GM12865 (cell line): ENCODE measurements at regions not wholly inside any gene's neighbourhood (a gene's known extent, or its start where the extent isn't known, plus 50 kb on each side); places are given as distances from the start of the nearest gene placed in this dataset.
"Not testable (repeated sequence)": the region's sequence is repeated elsewhere in the genome, so short reads cannot be mapped to it uniquely, and the experiment has no call there.

Experiments used
- DNase-seq: peaks from one replicate; pipeline ENCODE4 v3.0.0; 2010; ENCODE audit warnings: low read depth
- H3K4me3 ChIP-seq: 2 replicates; pipeline ENCODE4 v1.5.1; 2011; ENCODE audit warnings: mild to moderate bottlenecking, low read depth, low read length, control low read depth
- CTCF ChIP-seq: IDR thresholded peaks from 2 replicates; pipeline ENCODE4 v1.5.1; 2011; ENCODE audit warnings: low read length, control low read depth, low read depth, inconsistent platforms; ENCODE audit not compliant: insufficient read depth; ENCODE audit errors: missing control alignments

DNA sequence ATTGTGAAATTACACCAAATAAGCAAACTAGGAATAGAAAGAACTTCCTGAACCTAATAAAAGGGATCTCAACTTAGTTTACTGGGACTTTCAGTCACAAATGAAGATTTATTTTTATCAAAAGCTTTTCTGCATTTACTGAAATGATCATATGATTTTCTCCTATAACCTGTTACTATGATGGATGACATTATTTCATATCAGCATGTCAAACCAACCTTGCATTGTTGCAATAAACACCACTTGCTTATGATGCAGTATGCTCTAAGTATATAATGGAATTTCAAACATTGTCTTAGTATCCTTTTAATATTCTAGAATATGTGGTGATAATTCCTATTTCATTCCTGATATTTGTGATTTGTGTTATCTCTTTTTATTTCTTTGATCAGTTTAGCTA, 303.0 kb downstream of the CGGBP1 start:
- H3K4me3 ChIP-seq = no peak overlapping the region
- no peak for TF ChIP-seq CTCF
- DNase-seq = no peak

DNA sequence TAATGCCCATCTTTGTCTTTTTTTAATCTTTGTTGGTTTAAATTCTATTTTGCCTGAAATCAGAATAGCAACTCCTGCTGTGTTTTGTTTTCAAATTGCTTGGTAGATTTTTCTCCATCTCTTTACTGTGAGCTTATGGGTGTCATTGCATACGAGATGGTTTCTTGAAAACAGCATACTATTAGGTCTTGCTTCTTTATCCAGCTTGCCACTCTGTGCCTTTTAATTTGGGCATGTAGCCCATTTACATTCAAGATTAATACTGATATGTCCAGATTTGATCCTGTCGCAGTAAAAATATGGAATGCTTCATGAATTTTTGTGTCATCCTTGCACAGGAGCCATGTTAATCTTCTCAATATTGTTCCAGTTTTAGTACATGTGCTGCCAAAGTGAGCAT, 316.6 kb downstream of the CGGBP1 start:
- no peak overlapping the region for H3K4me3 ChIP-seq
- no peak for TF ChIP-seq CTCF
- DNase-seq = no peak

DNA sequence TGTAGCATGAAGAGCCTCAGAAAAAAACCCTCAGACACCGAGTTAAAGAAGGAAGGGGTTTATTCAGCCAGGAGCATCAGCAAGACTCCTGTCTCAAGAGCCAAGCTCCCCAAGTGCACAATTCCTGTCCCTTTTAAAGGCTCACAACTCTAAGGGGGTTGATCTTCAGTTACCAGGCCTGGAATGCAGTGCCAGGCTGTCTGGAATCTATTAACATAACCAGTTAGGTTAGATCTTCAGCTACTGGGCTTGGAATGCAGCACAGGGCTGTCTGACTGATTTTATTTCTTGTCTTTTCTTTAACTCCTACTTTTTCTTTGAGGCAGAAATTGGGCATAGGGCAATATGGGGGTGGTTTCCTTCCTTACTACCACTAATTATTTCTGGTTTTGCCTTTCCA, 317.9 kb downstream of the CGGBP1 start:
- not testable (repeated sequence) for DNase-seq, H3K4me3 ChIP-seq

DNA sequence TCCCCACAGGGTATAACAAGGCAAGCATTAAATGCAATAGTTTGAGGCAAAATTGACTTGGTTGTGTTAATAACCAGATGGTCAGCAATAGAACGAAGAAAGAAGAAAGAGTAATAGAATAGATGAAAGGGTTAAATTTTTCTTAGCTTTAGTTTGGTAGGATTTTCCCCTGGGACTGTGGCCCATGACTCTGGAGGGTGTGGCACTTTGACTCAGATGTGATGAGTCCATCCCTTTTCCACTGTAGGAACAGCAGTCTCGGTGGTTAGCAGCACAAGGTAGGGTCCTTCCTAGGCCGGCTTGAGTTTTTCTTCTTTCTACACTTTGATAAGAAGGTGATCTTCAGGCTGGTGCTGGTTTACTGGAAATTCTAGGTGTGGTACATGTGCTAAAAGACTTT, 321.0 kb downstream of the CGGBP1 start:
- not testable (repeated sequence) for DNase-seq

DNA sequence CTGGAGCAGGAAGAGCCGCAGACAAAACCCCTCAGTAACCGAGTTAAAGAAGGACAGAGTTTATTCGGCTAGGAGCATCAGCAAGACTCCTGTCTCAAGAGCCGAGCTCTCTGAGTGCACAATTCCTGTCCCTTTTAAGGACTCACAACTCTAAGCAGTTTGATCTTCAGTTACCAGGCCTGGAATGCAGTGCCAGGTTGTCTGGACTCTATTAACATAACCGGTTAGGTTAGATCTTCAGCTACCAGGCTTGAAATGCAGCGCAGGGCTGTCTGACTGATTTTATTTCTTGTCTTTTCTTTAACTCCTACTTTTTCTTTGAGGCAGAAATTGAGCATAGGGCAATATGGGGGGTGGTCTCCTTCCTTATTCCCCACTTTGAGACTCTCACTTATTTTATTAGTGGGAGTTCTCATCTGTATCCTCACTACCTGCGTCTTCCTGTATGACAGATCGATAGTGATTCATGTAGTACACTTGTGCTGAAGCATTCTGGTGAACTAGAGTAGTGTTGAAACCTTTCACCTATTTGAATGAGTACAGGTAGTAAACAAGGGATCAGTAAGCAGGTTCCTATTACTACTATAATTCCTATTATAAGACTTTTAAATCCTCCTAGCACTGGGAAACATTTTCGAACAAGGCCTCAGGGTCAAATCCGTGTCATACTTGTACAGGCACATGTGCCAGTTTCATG, 325.0 kb downstream of the CGGBP1 start:
- no peak for DNase-seq
- H3K4me3 ChIP-seq = no peak overlapping the region
- no peak for TF ChIP-seq CTCF

More for the DNA sequence above, 321.0 kb downstream of the CGGBP1 start:
- not testable (repeated sequence) for H3K4me3 ChIP-seq

DNA sequence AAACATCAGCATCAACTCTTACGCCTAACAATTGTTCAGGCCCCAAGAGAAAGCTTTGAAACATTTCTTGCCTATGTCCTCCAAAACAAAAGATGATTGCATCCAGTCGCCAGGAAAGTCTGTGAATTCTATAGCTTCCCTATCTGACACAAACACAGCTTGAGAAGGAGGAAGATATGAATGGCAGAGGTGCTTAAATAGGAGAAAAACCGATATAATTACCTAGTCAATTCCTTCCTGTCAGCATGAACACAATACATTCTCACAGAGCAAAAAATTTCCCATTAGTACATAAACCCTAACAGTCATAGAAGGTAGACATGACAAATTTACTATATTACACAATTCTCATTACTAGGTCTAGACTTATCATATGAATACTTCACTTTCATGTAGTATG, 326.5 kb downstream of the CGGBP1 start:
- no peak for DNase-seq
- no peak for TF ChIP-seq CTCF
- no peak overlapping the region for H3K4me3 ChIP-seq

DNA sequence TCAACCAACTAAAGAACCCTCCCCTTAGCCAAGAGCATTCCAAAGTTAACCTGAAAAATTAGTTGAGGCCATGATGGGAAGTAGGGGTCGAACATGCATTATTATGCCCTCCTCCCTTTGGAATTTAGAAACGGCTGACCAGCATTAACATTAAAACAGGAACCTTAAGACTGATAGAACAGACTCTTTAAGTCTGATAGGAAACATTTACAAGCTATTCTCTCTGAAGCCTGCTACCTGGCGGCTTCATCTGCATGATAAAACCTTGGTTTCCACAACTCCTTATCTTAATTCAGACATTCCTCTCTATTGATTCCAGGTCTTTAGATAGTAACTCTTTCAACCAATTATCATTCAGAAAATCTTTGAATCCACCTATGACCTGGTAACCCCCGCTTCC, 331.0 kb downstream of the CGGBP1 start:
- no peak overlapping the region for H3K4me3 ChIP-seq
- TF ChIP-seq CTCF = no peak
- DNase-seq = no peak

- no peak for DNase-seq
- no peak for TF ChIP-seq CTCF
Observed at GRCh38 chr3:87719060-87719459, 339.7 kb downstream of the CGGBP1 start.

More at GRCh38 chr3:87719060-87719459, 339.7 kb downstream of the CGGBP1 start:
- H3K4me3 ChIP-seq = no peak overlapping the region
